NOMO-1 treated with DMSO at 0.1 percent for 48 hours (cell line): ENCODE measurements at regions not wholly inside any gene's neighbourhood (a gene's known extent, or its start where the extent isn't known, plus 50 kb on each side); places are given as distances from the start of the nearest gene placed in this dataset.
"Not testable (repeated sequence)": the region's sequence is repeated elsewhere in the genome, so short reads cannot be mapped to it uniquely, and the experiment has no call there.

ENCODE experiments used
- DNase-seq: peaks from one replicate; lab custom pipeline; 2025; ENCODE audit not compliant: unreplicated experiment; lab: John Stamatoyannopoulos, UW

DNA sequence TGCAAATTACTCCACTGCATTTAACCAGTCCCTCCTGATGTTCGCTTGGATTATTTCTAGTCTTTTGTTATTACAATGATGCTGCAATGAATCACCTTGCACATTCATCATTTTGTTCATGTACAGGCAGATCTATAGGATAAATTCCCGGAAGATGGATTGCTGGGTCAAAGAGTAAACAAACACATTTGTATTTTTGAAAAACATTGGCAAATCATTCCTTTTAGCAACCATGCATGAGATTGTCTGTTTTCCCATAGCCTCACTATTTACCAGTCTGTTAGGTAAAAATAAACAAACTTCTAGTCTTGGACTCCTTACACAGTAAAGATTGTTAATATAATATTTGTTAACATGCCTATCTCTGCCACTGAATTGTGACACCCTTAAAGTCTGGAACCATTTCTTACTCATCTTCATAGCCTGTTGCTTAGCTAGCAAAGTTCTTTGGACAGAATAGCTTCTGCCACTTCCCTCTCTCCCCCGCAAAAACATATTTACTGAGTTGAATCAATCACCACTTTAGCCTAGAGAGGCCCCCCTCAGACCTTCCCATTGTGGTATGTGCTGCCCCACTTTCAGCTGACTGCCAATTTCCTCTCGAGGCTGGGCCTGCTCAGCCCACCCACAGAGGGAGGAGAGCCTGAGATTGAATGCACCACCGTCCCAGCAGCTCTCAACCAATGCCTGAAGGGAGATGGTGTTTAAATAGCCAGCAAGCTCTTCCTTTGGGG lies 108.4 kb upstream of the ATXN3L start:
- no peak for DNase-seq

DNA sequence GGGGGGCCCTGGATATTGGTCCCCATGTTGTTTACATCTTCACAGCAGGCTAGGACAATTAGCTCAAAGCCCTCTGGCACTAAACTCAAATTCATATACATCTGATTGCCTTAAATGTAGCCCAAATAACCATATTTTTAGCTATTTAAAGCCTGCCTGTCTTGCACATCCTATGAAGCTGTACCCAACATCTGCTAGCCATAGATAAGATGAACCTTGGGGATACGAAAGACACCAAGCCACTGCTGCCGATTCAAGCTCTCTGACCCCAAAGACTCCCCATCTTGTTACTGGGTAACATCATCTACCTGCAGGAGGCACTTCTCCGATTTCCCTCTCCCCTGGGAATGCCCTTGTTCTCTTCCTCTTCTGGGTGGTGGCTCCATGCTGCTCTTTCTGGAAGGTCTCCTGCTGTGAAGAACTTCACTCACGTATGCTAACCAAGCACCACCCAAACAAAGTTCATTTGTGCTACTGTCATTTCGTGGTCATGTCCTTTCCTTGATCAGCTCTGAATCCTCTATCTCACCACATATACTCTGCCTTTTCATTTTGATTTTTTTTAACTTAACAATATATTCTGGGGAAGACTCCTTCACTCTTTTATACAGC lies 107.7 kb upstream of the ATXN3L start:
- no peak for DNase-seq

DNA sequence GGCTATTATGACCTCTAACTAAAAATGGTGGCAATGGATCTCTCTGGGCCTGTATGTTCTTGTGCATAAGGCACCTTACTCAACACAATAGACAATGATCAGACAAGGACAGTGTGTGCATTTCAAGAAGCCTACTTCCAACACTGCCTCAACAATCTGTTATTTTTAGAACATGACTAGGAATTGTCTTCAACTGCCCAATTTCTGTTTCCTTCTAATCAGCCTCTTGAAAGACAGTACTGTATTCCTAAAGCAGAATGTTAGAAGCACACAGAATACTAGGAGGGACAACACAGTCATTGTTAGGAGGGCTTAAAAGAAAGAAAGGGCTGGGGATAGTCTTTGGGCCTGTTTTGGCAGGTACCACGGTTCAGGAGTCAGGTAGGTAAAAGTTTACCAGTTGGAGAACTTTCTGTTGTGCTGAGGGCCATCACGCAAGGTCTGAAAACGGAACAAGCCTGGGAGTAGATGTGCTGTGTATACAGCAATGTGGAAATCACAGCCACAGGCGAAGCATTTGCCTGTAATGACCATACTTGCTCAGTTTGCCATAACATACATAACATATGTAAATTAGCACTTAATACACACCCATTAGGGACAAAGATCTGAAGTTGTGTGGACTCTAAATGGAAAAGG lies 100.8 kb upstream of the ATXN3L start:
- DNase-seq = no peak

GRCh38 chrX:13419918-13420317 lies 100.1 kb upstream of the ATXN3L start:
- DNase-seq = no peak

DNA sequence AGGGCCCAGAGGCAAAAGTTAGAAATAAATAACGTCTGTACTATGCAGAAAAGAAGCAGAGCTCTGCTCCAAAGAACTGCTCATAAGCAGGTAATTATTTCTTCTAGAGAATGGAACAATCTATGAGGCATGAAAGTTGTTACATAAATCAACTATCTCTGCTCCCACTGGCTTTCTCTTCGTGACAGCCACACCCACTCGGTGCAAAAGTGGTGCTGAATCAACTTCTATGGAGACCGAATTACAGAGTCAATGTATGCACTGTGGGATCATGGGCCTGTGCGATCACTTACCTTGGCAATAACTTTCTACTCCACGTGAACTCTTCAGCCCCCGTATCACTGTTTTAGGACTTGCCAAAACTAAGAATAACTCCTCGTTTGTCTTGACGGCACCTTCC lies 99.4 kb upstream of the ATXN3L start:
- DNase-seq = no peak

- DNase-seq = no peak
Observed at GRCh38 chrX:13418126-13419097, 98.6 kb upstream of the ATXN3L start.

- DNase-seq = no peak
Observed at GRCh38 chrX:13415509-13415908, 95.7 kb upstream of the ATXN3L start.

DNA sequence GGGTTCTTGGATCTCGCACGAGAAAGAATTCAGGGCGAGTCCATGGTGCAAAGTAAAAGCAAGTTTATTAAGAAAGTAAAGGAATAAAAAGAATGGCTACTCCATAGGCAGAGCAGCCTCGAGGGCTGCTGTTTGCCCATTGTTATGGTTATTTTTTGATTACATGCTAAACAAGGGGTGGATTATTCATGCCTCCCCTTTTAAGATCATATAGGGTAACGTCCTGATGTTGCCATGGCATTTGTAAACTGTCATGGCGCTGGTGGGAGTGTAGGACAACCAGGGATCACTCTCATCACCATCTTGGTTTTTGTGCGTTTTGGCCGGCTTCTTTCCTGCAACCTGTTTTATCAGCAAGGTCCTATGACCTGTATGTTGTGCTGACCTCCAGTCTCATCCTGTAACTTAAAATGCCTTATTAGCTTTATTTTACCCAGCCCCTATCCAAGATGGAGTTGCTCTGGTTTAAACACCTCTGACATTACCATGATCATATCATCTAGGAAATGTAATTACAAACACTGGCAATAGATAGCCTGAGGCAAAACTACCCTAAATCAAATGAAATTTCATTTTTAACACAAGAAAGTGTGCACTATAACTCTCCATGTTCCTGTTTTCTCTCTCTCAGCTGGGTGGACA lies 94.3 kb upstream of the ATXN3L start:
- no peak for DNase-seq

GRCh38 chrX:13412208-13412600 lies 92.4 kb upstream of the ATXN3L start:
- no peak for DNase-seq

DNA sequence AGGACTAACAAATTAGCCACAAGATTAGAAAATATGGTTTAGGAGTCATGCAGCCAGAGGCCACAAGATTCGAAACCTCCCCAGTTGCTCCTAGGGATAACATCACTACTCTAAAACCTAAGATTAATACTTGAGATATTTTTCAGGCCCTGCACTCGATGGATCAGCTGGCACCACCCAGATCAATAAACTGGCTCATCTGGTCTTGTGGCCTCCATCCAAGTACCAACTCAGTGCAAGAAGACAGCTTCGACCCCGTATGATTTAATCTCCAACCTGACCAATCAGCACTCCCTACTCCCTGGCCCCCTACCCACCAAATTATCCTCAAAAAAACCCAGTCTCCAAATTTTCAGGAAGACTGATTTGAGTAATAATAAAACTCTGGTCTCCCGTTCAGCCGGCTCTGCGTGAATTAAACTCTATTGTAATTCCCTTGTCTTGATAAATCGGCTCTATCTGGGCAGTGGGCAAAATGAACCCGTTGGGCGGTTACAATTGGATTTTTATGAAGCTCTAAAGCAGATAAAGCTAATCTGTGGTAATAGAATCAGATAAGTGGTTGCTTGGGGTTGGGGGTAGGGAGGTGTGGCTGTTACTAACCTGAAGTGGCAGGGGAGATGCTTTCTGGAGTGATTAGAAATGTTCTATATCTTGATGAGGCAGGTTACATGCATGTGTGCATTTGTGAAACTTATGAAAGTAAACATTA lies 91.8 kb upstream of the ATXN3L start:
- DNase-seq = no peak

DNA sequence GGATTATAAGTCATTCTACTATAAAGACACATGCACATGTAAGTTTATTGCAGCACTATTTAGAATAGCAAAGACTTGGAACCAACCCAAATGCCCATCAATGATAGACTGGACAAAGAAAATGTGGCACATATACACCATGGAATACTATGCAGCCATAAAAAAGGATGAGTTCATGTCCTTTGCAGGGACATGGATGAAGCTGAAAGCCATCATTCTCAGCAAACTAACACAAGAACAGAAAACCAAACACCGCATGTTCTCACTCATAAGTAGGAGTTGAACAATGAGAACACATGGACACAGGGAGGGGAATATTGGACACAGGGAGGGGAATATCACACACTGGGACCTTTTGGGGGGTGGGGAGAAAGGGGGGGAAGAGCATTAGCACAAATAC lies 88.7 kb upstream of the ATXN3L start:
- DNase-seq = not testable (repeated sequence)

DNA sequence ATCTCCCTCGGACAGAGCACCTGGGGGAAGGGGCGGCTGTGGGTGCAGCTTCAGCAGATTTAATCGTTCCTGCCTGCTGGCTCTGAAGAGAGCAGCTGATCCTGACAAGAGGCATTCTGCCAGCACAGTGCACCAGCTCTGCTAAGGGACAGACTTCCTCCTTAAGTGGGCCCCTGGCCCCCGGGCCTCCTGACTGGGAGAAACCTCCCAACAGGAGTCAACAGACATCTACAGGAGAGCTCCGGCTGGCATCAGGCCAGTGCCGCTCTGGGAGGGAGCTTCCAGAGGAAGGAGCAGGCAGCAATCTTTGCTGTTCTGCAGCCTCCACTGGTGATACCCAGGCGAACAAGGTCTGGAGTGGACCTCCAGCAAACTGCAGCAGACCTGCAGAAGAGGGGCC lies 84.9 kb upstream of the ATXN3L start:
- DNase-seq = not testable (repeated sequence)

- DNase-seq = no peak
Observed at GRCh38 chrX:13404364-13404763, 84.5 kb upstream of the ATXN3L start.

- no peak for DNase-seq
Observed at GRCh38 chrX:13401724-13402123, 81.9 kb upstream of the ATXN3L start.

DNA sequence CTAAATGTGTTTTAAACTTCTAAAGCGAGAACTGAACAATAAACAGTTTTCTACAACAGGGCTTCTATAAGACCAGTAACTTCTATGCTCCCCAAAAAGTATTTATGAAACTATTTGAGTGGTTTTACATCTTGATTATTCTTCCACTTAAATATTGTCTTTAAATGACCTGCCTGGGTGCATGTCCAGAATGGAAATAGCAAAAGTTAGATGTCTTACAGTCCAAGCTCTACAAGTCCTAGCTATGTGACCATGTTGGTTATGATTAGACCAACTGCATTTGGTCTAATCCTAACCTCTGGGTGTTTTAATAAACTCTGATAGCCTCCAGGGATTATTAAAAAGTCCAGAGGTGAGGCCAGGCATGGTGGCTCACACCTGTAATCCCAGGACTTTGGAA lies 79.0 kb upstream of the ATXN3L start:
- DNase-seq = no peak

GRCh38 chrX:13397878-13398818 lies 78.3 kb upstream of the ATXN3L start:
- DNase-seq = no peak

DNA sequence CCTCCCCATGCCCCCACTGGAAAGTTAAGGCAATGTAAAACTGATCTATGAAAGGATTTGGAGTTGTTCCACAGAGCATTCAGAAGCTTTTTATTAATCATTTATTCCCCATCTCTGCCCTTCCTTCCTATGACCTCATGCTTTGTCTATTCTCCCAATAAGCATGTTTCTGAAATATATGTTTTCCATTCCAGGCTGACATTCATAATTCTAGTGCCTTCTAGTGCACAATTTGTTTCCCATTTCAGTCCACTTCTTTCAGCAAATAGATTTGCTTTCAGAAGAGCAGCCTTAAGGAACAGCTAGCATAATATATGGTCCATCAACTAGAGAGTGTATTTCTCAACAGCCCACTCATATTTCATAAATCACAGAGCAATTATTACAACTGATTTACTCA lies 77.1 kb upstream of the ATXN3L start:
- DNase-seq = no peak

GRCh38 chrX:13389501-13389900 lies 69.6 kb upstream of the ATXN3L start:
- no peak for DNase-seq
